Myocyte (in vitro differentiated cells): ENCODE measurements at regions not wholly inside any gene's neighbourhood (a gene's known extent, or its start where the extent isn't known, plus 50 kb on each side); places are given as distances from the start of the nearest gene placed in this dataset. TPM values are rescaled to one million over a fixed set of nuclear protein-coding genes. Genes with fewer than 3 reads are reported as not detected.
A peak's percentile ranks its signal among the peaks of the same experiment; 100 is the strongest.

Experiments used
- DNase-seq: peaks from one replicate; pipeline ENCODE4 v3.0.0-alpha.2; 2012; ENCODE audit warnings: low read depth
- microRNA counts: library from miRNA; unstranded; fragments of <30 nt; microRNA quantifications from one replicate; lab custom pipeline; 2016
- microRNA-seq: library from miRNA; unstranded; fragments of <30 nt; microRNA quantifications from one replicate; pipeline ENCODE4, GENCODE V29; 2016

GRCh38 chr21:35116777-35117176 lies 67.7 kb upstream of the RUNX1 start:
- peak; percentile 77 for DNase-seq

- peak; percentile 34 for DNase-seq
Observed at GRCh38 chr21:35113064-35113463, 64.0 kb upstream of the RUNX1 start.

- peak; percentile 77 for DNase-seq
Observed at GRCh38 chr21:35111321-35111930, 62.3 kb upstream of the RUNX1 start.

DNA sequence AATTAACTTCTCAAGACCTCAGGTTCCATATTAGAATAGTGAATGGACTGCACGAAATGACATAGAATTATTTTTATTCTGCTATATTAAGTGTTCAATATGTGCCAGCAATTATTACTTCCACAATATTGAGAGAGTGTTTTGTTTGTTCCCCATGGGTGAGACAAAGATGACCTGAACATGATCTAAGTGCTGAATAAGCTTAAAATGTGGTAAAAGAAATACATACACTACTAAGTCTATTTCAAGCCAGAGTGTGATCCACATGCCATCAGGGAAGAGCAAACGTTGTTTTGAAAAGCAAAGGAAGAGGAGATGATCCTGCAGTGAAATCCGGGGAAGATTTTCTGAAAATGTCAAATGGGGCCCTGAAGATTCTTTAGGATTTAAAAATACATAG lies 59.8 kb upstream of the RUNX1 start:
- no peak for DNase-seq

DNA sequence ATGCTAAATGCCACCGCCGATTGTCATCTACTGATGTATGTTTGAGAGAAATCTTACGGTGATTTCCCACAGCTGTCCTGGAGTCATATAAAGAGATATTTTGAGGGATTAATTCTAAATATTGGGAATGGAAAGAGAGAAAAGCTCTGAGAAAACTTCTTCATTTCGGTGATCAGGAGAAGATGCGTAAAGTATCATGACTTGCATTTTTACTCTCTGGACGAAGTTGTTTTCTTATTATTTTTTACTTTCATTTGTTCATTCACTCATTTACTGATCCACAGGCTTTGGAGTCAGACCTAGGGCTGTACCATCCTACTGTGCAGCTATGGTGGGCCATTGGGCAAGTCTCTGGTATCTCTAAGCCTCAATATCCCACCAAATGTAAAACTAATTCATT lies 58.4 kb upstream of the RUNX1 start:
- DNase-seq = no peak

- DNase-seq = peak; percentile 53
Observed at GRCh38 chr21:35106246-35106835, 57.2 kb upstream of the RUNX1 start.

GRCh38 chr21:35102488-35103371 lies 53.6 kb upstream of the RUNX1 start:
- DNase-seq = peak; percentile 61

GRCh38 chr21:35100349-35100811 lies 51.3 kb upstream of the RUNX1 start:
- DNase-seq = no peak

GRCh38 chr21:35099310-35099709 lies 50.2 kb upstream of the RUNX1 start:
- peak; percentile 32 for DNase-seq

MicroRNA genes in the stretch of these regions (microRNA counts, 767-probe panel; counts per million panel counts)
- not detected for microRNA hsa-miR-802 (lab: Ali Mortazavi, UCI)

Small RNA genes lying in the stretch of these regions (microRNA-seq; reads per million reads assigned to microRNA genes)
- not detected for gene MIR802
